Naive B cell (primary cell): ENCODE measurements at regions not wholly inside any gene's neighbourhood (a gene's known extent, or its start where the extent isn't known, plus 50 kb on each side); places are given as distances from the start of the nearest gene placed in this dataset.

Experiments used
- ATAC-seq, 2 donors: fragments of 150-1000 bp; cut with Tn5 transposase; 2 replicates each; pipeline ENCODE4 v1.10.0; 2021; ENCODE audit warnings: low read depth in 2 of 2, mild to moderate bottlenecking in 2 of 2, moderate library complexity in 2 of 2
- DNase-seq: peaks from one replicate; pipeline ENCODE4 v3.0.0; 2022
- H3K27ac Mint-ChIP-seq, 6 donors: one replicate each; pipeline ENCODE4 v1.8.0; 2020 to 2022; ENCODE audit warnings: mild to moderate bottlenecking in 6 of 6, mixed read lengths in 6 of 6, moderate library complexity in 5 of 6, inconsistent platforms in 2 of 6
- H3K27me3 Mint-ChIP-seq, 3 donors: one replicate each; pipeline ENCODE4 v1.8.0; 2021 to 2022; ENCODE audit warnings: mixed read lengths in 3 of 3, mild to moderate bottlenecking in 1 of 3
- H3K36me3 Mint-ChIP-seq, 2 donors: one replicate each; pipeline ENCODE4 v1.8.0; 2020 to 2022; ENCODE audit warnings: mixed read lengths in 2 of 2, inconsistent platforms in 1 of 2, mild to moderate bottlenecking in 1 of 2
- H3K4me1 Mint-ChIP-seq, 3 donors: one replicate each; pipeline ENCODE4 v1.8.0; 2020 to 2022; ENCODE audit warnings: mixed read lengths in 3 of 3, inconsistent platforms in 1 of 3, mild to moderate bottlenecking in 1 of 3, moderate library complexity in 1 of 3
- H3K4me3 Mint-ChIP-seq, 8 donors: one replicate each; pipeline ENCODE4 v1.8.0; 2020 to 2022; ENCODE audit warnings: mild to moderate bottlenecking in 8 of 8, mixed read lengths in 8 of 8, moderate library complexity in 8 of 8, inconsistent platforms in 2 of 8
- H3K9me3 Mint-ChIP-seq, 7 donors: one replicate each; pipeline ENCODE4 v1.8.0; 2020 to 2022; ENCODE audit warnings: mixed read lengths in 7 of 7, mild to moderate bottlenecking in 5 of 7, inconsistent platforms in 2 of 7, moderate library complexity in 1 of 7

- H3K27ac Mint-ChIP-seq: no peak overlapping the region
- peaks cover 0 to 8% (median 0%) of the 10 kb centered on the region in 3 donors for H3K27me3 Mint-ChIP-seq
- no peaks in the 10 kb centered on the region for H3K4me1 Mint-ChIP-seq
- H3K9me3 Mint-ChIP-seq: peaks cover 0 to 1% (median 0%) of the 10 kb centered on the region in 7 donors
- ATAC-seq (no peak), DNase-seq (no peak)
- H3K36me3 Mint-ChIP-seq: no peaks in the 10 kb centered on the region
- H3K4me3 Mint-ChIP-seq: no peak overlapping the region
These were observed 518.4 kb upstream of the CAMK1G start for GRCh38 chr1:209064850-209065706.

- H3K36me3 Mint-ChIP-seq: no peaks in the 10 kb centered on the region
- peaks cover 0 to 4% (median 0%) of the 10 kb centered on the region in 3 donors for H3K27me3 Mint-ChIP-seq
- H3K4me1 Mint-ChIP-seq: no peaks in the 10 kb centered on the region
- H3K27ac Mint-ChIP-seq: no peak overlapping the region
- no peak overlapping the region for H3K4me3 Mint-ChIP-seq
- peaks cover 0 to 4% (median 0%) of the 10 kb centered on the region in 7 donors for H3K9me3 Mint-ChIP-seq
- DNase-seq (no peak), ATAC-seq (no peak)
These were observed 511.0 kb upstream of the CAMK1G start for GRCh38 chr1:209072481-209072880.

- DNase-seq (no peak), ATAC-seq (no peak)
- peaks cover 0 to 4% (median 0%) of the 10 kb centered on the region in 7 donors for H3K9me3 Mint-ChIP-seq
- H3K4me1 Mint-ChIP-seq: no peaks in the 10 kb centered on the region
- peaks cover 0 to 4% (median 0%) of the 10 kb centered on the region in 3 donors for H3K27me3 Mint-ChIP-seq
- no peak overlapping the region for H3K27ac Mint-ChIP-seq
- H3K4me3 Mint-ChIP-seq: no peak overlapping the region
- no peaks in the 10 kb centered on the region for H3K36me3 Mint-ChIP-seq
These were observed 509.6 kb upstream of the CAMK1G start for GRCh38 chr1:209073879-209074278.

- peaks cover 0 to 4% (median 0%) of the 10 kb centered on the region in 7 donors for H3K9me3 Mint-ChIP-seq
- no peak for DNase-seq
- H3K27me3 Mint-ChIP-seq: peaks cover 0 to 4% (median 0%) of the 10 kb centered on the region in 3 donors
- H3K36me3 Mint-ChIP-seq: no peaks in the 10 kb centered on the region
- no peak overlapping the region for H3K4me3 Mint-ChIP-seq
- H3K27ac Mint-ChIP-seq: no peak overlapping the region
- no peaks in the 10 kb centered on the region for H3K4me1 Mint-ChIP-seq
- ATAC-seq: no peak
These were observed 508.8 kb upstream of the CAMK1G start for GRCh38 chr1:209074575-209075250.

- Mint-ChIP-seq H3K36me3 (no peaks in the 10 kb centered on the region), H3K27ac (no peak overlapping the region), H3K27me3 (peaks cover 8 to 15% (median 13%) of the 10 kb centered on the region in 3 donors), H3K4me3 (no peak overlapping the region), H3K4me1 (no peaks in the 10 kb centered on the region), H3K9me3 (peaks cover 0 to 4% (median 0%) of the 10 kb centered on the region in 7 donors)
- DNase-seq (no peak), ATAC-seq (no peak)
These were observed 506.8 kb upstream of the CAMK1G start for GRCh38 chr1:209076688-209077087.

- no peak for ATAC-seq
- DNase-seq: no peak
- Mint-ChIP-seq H3K9me3 (peaks cover 0 to 4% (median 0%) of the 10 kb centered on the region in 7 donors), H3K27me3 (peaks cover 8 to 20% (median 18%) of the 10 kb centered on the region in 3 donors), H3K27ac (peak overlapping the region in 1 of 6 donors; percentile 1), H3K4me3 (no peak overlapping the region), H3K4me1 (no peaks in the 10 kb centered on the region), H3K36me3 (no peaks in the 10 kb centered on the region)
These were observed 503.2 kb upstream of the CAMK1G start for GRCh38 chr1:209080170-209080781.

GRCh38 chr1:209086486-209087192 lies 496.9 kb upstream of the CAMK1G start:
- no peak for ATAC-seq
- Mint-ChIP-seq H3K27ac (no peak overlapping the region), H3K27me3 (peaks cover 0 to 16% (median 4%) of the 10 kb centered on the region in 3 donors), H3K4me1 (no peaks in the 10 kb centered on the region), H3K9me3 (peaks cover 0 to 5% (median 3%) of the 10 kb centered on the region in 7 donors), H3K36me3 (no peaks in the 10 kb centered on the region), H3K4me3 (no peak overlapping the region)
- DNase-seq: no peak

- H3K27ac Mint-ChIP-seq: no peak overlapping the region
- H3K36me3 Mint-ChIP-seq: no peaks in the 10 kb centered on the region
- ATAC-seq (no peak), DNase-seq (no peak)
- no peaks in the 10 kb centered on the region for H3K27me3 Mint-ChIP-seq
- H3K4me1 Mint-ChIP-seq: no peaks in the 10 kb centered on the region
- H3K9me3 Mint-ChIP-seq: peaks cover 0 to 4% (median 3%) of the 10 kb centered on the region in 7 donors
- no peak overlapping the region for H3K4me3 Mint-ChIP-seq
These were observed 489.1 kb upstream of the CAMK1G start for GRCh38 chr1:209094384-209094783.

- Mint-ChIP-seq H3K4me3 (no peak overlapping the region), H3K9me3 (no peaks in the 10 kb centered on the region), H3K36me3 (no peaks in the 10 kb centered on the region), H3K4me1 (no peaks in the 10 kb centered on the region), H3K27me3 (peaks cover 0 to 1% (median 0%) of the 10 kb centered on the region in 3 donors), H3K27ac (no peak overlapping the region)
- no peak for DNase-seq
- no peak for ATAC-seq
These were observed 487.6 kb upstream of the CAMK1G start for GRCh38 chr1:209095627-209096595.

- H3K9me3 Mint-ChIP-seq: no peaks in the 10 kb centered on the region
- ATAC-seq (no peak), DNase-seq (no peak)
- H3K4me3 Mint-ChIP-seq: no peak overlapping the region
- no peaks in the 10 kb centered on the region for H3K36me3 Mint-ChIP-seq
- peaks cover 0 to 13% (median 7%) of the 10 kb centered on the region in 3 donors for H3K27me3 Mint-ChIP-seq
- H3K27ac Mint-ChIP-seq: no peak overlapping the region
- no peaks in the 10 kb centered on the region for H3K4me1 Mint-ChIP-seq
These were observed 483.1 kb upstream of the CAMK1G start for GRCh38 chr1:209100460-209100859.

GRCh38 chr1:209101106-209101505 lies 482.4 kb upstream of the CAMK1G start:
- H3K4me3 Mint-ChIP-seq: no peak overlapping the region

GRCh38 chr1:209102120-209102519 lies 481.4 kb upstream of the CAMK1G start:
- Mint-ChIP-seq H3K9me3 (no peaks in the 10 kb centered on the region), H3K4me1 (no peaks in the 10 kb centered on the region), H3K27me3 (peaks cover 0 to 13% (median 7%) of the 10 kb centered on the region in 3 donors), H3K27ac (no peak overlapping the region), H3K4me3 (no peak overlapping the region), H3K36me3 (no peaks in the 10 kb centered on the region)
- ATAC-seq: no peak
- DNase-seq: no peak

More at GRCh38 chr1:209101106-209101505, 482.4 kb upstream of the CAMK1G start:
- Mint-ChIP-seq H3K4me1 (no peaks in the 10 kb centered on the region), H3K36me3 (no peaks in the 10 kb centered on the region), H3K27me3 (peaks cover 0 to 13% (median 7%) of the 10 kb centered on the region in 3 donors), H3K27ac (peak overlapping the region in 1 of 6 donors; percentile 79), H3K9me3 (no peaks in the 10 kb centered on the region)
- DNase-seq: no peak
- ATAC-seq: no peak
